ENCODE measurements at regions not wholly inside any gene's neighbourhood (a gene's known extent, or its start where the extent isn't known, plus 50 kb on each side); places are given as distances from the start of the nearest gene placed in this dataset.

GRCh38 chr21:27372381-27372780 lies 405.5 kb upstream of the ADAMTS5 start (continued):
- TF ChIP-seq, protein P1, sequence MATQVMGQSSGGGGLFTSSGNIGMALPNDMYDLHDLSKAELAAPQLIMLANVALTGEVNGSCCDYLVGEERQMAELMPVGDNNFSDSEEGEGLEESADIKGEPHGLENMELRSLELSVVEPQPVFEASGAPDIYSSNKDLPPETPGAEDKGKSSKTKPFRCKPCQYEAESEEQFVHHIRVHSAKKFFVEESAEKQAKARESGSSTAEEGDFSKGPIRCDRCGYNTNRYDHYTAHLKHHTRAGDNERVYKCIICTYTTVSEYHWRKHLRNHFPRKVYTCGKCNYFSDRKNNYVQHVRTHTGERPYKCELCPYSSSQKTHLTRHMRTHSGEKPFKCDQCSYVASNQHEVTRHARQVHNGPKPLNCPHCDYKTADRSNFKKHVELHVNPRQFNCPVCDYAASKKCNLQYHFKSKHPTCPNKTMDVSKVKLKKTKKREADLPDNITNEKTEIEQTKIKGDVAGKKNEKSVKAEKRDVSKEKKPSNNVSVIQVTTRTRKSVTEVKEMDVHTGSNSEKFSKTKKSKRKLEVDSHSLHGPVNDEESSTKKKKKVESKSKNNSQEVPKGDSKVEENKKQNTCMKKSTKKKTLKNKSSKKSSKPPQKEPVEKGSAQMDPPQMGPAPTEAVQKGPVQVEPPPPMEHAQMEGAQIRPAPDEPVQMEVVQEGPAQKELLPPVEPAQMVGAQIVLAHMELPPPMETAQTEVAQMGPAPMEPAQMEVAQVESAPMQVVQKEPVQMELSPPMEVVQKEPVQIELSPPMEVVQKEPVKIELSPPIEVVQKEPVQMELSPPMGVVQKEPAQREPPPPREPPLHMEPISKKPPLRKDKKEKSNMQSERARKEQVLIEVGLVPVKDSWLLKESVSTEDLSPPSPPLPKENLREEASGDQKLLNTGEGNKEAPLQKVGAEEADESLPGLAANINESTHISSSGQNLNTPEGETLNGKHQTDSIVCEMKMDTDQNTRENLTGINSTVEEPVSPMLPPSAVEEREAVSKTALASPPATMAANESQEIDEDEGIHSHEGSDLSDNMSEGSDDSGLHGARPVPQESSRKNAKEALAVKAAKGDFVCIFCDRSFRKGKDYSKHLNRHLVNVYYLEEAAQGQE (IDR thresholded peaks at IDR 0.05; ENCODE audit: borderline replicate concordance), result no peak
- TF ChIP-seq, protein P1 (CRISPR knock-in tag; IDR thresholded peaks at IDR 0.05; ENCODE audit: low read depth), result no peak
- no peak for TF ChIP-seq CTCFL (IDR thresholded peaks at IDR 0.05; ENCODE audit: borderline replicate concordance, insufficient read depth, low read depth, low read length, poor library complexity, severe bottlenecking)
- TF ChIP-seq ZNF655 (CRISPR knock-in tag; IDR thresholded peaks at IDR 0.05), result no peak
